ENCODE measurements at regions not wholly inside any gene's neighbourhood (a gene's known extent, or its start where the extent isn't known, plus 50 kb on each side); places are given as distances from the start of the nearest gene placed in this dataset.

DNA sequence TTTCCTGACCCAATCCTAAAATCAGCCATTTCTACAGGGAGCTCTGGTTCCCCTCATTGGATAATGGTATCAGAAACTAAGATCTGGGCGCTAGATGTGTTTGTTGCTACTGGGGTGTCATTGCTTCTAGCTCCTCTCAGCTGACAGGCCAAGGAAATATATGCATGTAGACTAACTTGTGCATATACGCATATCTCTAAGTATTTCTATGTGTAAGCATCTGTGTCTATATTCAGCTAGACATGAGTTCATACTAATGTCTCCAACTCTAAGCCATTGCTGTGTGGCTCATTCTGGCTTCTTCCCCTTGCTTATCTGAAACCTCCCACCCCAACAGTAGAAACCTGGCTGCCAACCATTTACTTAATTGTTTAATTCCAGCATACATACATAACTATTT lies 130.3 kb upstream of the MAGI3 start:
- DNase-seq (ENCODE audit: low spot score): no peak

DNA sequence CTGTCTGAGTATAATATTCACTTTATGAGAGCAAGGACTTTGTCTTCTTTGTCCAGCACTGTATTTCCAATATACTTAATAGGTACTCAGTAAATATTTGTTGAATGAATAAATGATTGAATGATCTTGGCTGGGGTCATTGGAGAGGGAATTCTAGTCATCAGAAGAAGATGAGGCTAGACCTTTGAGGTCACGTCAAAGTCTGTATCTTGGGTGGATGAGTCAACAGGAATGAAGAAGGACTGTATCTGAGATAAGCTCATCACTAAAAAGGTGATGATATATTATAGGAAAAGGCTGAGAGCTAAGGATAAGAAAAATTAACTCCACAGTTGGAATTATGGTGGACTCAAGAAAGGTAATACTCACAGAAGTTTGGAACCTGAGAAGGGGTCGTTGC lies 125.1 kb upstream of the MAGI3 start:
- no peak for DNase-seq (ENCODE audit: low spot score)

DNA sequence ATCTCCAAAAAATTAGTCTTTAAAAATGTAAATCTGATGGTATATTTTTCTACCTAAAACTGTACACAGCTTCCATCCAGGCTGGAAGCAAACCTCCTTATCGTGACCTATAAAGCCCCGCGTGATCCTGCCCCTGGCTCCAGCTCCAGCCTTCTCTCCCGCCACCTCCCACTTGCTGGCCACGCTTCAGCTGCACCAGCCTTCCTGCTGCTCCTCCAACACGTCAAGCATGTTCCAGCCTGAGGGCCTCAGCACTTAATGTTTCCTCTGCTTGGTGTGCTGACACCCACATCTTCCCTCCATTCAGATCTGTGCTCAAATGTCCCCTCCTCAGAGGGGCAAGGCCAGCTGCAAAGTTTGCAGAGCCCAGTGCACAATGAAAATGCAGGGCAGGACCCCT lies 123.5 kb upstream of the MAGI3 start:
- no peak for DNase-seq (ENCODE audit: low spot score)

DNA sequence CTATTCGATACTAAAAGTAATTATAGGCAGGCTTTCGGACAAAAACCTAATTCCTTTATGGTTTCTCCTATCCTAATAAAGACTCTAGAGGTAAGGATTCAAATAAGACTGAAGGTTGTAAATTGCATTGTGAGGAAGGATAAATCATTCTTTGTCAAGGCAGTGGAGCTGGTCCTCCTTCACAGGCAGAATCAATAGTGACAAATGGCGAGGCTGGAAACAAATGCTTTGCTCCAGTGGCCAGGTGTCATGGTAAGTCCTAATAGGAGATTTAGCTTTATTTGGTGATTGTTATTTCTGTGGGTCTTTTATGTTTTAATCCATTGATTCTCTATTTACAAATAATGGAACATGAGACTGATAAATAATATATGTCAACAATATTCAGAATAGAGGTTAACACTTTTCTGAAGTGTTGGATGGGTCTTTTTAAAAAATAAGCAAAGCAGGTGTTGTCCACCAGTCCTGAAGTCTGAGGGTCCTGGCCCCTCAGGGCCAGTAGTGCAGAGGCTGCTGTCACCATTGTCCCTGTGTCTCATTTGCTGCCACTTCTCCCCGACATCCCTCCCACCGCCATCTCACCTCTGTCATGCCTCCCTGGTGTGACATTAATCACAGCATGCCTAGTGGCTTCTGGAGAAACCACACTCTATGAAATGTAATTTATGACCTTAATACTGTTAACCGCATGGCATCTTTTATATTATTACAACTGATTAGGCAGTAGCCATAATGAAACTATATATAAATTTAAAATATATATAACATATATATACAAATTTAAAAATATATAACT lies 120.9 kb upstream of the MAGI3 start:
- no peak for DNase-seq (ENCODE audit: low spot score)

DNA sequence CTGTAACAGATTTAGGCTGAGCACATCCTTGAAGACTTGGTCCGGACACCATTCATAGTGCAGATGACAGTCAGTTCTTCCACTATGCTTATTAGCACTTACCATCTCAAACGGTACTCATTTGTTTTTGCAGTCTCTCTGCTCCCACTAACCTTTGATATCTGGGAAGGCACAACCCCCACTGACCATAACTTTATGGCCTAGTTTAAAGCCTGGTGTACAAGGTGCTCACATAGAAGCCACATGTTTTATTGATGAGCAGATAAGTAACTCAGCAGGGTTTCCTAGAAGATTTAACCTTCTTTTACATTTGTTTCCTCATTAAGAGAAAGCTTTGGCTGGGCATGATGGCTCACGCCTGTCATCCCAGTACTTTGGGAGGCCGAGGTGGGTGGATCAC lies 119.3 kb upstream of the MAGI3 start:
- DNase-seq (ENCODE audit: low spot score): no peak

DNA sequence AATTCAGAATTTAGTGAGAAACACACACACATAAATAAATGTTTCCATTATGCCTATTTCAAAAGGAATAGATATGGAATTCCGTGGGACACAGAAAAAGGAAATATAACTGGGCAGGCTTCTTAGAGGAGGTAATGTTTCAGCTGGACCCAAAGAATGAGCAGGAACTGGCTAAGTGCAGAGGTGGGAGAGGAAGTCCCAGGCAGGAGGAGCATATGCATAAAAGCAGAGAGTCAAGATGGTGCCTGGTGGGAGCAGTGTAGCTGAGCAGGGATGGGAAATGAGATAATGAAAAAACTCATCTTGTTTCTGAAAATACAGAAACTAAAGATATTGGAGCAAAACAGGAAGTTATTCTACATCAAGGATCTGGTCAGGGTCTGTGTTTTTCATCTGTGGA lies 115.2 kb upstream of the MAGI3 start:
- DNase-seq (ENCODE audit: low spot score): no peak

DNA sequence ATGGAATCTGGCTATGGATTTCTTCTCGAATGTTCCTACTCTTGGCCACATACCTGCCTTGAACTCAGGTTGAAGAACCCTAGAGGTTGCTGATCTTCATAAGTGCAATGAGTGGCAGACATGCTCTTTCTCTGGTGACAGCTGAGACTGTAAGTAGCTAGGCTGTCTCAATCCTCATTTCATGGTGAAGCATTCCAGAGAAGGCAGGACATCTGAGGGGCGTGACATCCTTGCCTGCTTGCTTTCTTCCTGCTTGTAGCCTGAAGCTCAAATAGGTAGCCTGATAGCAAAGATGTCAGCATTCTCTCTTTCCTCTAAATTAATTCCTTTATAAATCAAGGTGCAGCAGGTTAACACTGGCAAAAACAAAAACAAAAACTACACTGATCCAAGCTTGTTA lies 114.6 kb upstream of the MAGI3 start:
- no peak for DNase-seq (ENCODE audit: low spot score)

DNA sequence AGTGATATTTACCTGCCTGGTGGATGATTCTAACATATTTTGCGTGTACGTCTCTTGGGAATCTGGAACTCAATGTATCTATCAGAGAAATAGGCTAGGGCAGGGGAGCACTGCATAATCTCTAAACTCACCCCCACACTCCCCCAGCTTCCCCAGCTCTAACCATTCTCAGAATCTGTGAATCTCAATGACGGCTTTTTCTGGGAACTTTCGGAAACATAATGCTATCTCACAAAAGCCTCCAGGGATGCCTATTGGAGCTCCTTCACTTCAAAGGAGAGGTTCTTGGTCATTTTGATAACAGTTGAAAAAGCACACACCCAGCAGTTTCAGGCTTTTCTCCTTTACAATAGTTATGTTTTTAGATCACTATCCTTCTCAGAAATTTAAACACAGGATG lies 113.8 kb upstream of the MAGI3 start:
- no peak for DNase-seq (ENCODE audit: low spot score)

DNA sequence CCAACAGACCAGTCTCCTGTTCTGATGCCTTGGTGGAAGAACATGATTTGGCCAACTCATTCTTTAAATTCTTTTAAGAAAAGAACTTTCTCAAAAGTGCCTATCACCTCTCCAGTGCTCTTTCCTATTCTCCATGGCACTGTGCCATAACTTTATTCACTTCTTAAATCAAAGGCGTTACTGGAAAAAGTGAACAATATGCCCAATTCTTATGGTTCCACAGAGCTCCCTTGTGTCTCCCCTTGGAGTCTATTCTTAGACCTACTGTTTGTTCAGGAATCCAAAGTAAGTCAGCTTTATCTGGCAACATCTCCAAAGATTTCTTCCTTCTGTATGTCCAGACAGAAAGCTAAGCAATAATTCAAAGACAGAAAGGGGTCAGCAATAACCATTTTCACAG lies 111.9 kb upstream of the MAGI3 start:
- no peak for DNase-seq (ENCODE audit: low spot score)

DNA sequence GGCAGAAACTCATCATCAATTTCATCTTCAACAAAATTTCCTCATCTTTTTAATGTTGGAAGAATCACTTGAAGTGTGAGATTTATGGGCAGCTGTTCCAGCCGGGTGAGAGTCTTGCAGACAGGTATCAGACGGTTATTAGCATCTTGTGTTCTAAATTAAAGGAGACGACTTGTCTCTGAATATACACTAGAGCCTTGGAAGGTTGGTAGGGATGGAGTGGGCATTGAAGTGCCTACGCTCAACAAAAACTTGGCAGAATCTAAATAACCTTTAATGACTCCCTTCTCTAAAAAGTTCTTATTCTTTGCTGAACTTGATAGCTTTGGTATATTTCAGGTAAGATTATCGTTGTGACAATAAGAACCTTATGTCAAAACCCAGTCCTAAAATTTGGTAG lies 111.5 kb upstream of the MAGI3 start:
- no peak for DNase-seq (ENCODE audit: low spot score)

DNA sequence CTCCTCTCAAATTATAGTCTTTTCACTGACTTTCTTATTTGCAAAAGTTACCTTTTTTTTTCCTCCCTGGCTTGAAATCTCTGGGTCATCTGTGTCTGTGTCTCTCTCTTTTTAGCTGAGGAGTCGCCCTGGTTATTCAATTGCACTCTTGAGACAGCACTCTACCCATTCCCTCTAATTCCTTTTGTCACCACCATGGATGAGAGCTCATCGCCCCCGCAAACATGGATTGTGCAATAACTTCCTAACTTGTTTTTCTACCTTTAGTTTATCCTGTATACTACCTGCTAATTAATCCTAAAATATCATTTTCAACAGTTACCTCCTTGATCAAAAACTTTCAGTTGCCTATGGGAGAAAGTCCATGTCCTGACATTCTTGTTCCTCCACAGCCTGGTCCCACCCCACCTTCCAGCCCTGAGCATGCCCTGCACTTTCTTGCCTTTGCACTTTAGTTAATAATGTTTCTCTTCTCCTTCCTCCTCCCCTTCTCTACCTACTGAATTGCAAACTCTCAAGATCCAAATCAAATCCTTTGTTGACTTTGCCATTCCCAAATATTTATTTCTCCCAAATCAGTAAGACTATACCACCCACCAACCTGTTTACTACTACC lies 110.4 kb upstream of the MAGI3 start:
- no peak for DNase-seq (ENCODE audit: low spot score)

DNA sequence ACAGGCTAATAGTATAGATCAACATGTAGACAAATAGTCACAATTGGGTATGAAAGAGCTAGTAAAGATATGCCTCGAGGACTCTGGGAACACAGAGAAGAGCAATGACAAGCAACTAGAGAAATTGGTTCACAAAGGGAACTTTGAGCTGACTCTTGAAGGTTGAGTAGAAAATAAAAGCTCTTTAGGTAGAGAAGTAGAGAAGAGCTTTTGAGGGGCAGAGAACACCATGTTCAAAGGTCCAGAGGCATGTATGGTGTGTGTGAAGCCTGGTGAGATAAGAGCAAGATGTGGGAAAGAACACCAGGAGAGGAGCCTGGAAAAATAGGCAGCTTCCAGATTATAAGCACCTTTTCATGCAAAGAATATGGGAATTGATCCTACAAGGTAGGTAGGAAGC lies 109.7 kb upstream of the MAGI3 start:
- DNase-seq (ENCODE audit: low spot score): no peak

DNA sequence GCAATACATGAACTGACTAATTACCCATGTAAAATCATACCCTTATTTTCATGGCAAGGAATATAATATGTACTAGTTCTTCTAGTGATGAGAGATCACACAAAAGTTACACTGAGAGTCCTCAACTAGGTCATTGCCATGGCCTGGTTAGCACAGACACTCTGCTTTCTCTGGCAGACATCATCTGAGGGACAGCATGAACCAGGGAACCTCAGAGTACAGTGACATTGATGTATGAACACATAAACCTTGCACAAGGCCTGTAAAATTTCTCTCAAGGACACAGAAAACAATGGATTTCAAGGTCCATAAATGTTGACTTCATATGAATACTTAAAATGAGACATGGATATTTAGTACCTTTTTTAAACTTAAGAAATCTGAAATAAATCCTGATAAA lies 108.8 kb upstream of the MAGI3 start:
- DNase-seq (ENCODE audit: low spot score): no peak

DNA sequence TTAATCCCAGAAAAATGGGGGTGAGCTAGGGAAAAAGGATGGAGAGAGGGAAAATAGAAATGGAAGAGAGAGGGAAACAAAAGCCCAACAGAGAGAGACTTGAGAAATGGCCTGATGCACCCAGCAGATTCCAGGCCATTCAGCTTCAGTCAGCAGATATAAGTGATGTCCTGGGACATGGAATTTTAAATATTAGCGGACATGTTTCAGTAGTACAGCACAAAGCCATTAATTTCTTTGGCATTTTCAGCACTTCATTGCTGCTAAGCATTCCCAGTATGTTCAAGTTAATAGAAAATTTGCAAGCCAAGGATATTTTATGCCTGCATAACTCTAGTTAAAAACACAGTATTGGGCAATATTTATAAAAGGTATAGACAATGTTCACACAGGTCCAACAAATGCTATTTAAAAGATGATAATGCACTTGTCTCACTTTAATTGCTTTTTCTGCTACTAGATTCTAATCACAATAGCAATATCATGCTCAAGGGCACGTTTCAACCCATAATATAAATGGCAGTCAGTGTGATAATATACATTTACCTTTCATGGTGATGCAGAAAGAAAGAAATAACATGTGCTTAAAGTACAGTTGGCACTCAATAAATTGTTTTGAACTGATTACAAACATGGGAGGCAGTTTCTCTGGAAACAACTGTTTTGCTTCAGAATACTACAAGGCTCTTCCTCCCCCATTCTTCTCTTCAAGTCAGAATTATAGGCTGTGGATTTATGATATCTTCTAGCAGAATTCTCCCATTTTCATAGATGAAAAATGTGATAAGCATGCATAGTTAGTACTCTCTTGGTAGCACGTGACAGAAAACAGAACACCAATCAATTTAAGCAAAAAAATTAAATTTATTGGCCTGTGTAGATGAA lies 108.1 kb upstream of the MAGI3 start:
- peak; percentile 69 for DNase-seq (ENCODE audit: low spot score)

DNA sequence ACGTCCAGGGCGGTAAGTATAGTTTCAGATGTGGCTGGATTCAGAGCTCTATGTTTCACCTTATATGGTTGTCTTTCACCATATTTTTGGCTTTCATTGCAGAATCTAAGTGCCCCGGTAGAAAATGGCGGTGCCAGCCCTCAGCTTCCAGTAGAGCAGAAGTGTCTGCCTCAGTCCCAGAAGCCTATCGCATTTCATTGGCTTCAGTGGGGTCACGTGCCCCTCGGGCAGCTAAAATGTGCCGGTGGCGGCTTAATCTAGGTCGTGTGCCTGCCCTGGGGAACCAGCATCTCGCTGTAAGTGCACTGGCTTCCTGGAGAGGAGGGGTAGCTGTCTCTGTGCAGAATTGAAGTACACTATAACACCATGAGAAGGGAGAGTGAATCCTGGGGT lies 107.4 kb upstream of the MAGI3 start:
- no peak for DNase-seq (ENCODE audit: low spot score)

DNA sequence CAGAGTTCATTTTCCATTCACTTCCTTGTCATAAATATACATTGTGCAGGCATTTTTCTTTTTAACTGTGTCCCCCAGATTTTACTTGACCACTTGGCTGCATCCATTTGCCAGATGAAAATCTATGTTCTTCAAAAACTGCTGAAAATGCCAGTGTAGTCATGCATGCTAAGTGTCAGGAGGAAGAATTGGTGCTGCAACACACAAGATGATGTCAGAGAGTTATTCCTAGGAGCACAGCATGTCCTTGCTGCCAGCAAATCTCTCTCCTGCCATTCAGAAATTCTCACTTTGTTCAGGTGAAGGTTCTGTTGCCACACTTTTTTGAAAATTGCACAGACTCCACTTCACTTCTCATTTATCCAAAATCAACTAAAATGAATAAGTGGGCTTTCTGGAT lies 106.4 kb upstream of the MAGI3 start:
- DNase-seq (ENCODE audit: low spot score): peak; percentile 27

DNA sequence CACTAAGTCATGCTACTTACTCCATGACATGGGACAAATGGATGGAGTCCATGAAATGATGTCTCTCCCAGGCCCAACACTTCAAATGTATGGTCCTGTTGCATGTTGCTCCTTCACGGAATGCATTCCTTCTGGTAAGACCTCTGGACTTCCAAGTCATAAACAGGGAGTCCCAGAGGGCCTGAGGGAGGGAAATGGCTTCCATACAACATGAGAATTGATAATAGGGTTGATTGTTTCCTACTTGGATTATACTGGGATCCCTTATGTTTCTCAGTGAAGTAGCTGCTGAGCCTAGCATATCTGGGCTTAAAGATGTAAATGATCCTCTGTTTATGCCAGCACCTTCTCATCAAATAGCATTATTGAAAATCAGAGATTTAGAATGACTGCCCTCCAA lies 104.2 kb upstream of the MAGI3 start:
- no peak for DNase-seq (ENCODE audit: low spot score)

DNA sequence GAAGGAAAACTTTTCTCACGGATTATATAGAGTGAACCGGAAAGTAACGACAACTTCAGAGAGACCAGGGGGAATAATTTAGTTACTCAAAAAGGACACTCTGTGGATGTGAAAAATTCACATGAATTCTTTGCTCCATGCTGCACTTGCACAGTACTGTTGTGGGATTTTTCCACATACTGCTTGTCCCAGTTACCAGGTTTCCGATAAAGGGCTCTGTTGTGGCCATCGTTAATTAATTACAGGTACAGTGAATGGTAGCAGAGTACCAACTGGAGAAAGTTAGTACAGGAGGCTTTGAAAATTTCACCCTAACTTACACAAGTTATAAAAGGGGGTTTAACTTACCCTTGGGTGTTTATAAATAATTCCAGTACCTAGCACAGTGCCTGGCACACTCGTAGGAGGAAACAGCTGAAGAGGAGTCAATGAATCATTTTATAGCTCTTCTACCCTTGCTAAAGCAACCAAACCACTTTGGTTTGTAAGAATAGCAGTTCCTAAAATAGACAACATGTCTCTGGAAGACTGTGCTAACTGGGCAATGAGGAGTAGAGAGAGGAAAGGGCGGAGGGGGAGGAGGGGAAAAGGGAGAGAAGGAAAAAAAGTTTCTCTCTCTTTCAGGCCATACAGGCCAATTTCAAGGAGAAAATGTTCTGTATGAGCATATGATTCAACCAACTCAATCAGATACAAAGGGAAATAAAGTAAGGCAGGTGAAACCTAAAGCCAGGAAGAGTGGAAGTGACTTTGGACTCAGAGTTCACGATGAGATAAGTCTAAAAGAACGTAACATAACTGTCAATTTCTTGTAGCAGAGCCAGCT lies 98.3 kb upstream of the MAGI3 start:
- no peak for DNase-seq (ENCODE audit: low spot score)

DNA sequence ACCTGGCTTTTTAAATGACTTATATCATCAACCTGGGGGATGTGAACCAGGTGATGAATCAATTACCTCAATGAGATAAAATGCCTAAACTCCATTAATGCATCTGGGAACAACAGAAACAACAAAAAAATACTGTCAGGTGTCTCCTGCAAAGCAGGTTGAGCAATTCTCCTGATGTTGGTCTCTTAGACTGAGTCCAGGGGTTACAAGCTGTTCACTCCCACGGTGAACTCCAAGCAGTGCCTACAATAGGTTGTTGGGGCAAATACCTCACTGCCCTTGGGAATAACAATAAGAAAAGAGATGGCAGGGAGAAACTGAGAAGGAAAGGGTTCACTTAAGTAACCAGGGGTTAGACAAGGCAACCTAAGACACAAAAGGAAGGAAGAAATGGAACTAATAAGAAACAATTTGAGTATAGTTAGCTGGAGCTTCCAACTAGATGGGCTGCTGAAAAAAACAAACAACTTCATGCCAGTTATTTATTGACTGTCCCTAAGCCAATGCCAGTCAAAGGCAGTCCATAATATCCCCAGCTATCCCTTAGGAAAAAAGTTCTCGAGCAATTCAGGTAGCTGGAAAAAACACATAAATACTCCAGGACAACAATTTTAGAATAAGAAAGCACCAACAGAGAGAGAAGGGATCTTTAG lies 97.6 kb upstream of the MAGI3 start:
- no peak for DNase-seq (ENCODE audit: low spot score)

DNA sequence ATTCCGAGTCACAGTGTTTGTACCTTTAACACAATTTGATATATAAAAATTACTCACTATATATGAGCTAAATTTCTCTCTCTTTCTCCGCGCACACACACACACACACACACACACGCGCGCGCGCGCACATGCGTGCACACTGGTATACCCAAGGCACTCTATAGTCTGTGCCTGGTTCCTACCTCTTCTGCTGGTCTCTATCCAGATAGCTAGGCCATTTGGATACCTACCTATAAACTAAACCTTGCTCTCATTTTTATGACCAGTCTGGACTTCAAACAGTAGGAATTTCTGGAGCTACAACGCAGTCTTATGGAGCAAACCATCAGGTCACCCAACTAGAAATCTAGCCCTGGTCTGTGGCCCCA lies 97.1 kb upstream of the MAGI3 start:
- no peak for DNase-seq (ENCODE audit: low spot score)

DNA sequence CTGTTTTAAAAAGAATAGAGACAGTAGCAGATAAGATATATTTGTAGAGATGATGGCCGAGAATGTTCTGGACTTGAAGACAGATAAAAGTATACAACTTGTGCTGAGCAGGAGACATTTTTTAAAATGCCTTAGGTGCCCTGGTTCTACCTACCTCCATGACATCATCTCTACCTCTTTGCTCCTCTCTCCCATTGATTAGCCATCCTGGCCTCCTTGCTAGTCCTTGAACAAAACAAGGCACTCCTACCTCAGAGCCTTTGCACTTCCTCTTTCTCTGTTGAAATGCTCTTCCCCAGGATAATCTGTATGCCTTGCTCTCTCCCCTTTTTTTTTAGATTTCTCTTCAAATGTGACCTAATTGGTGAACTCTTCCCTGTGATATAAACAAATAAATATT lies 92.6 kb upstream of the MAGI3 start:
- no peak for DNase-seq (ENCODE audit: low spot score)
